GM18505 (cell line): ENCODE measurements at regions not wholly inside any gene's neighbourhood (a gene's known extent, or its start where the extent isn't known, plus 50 kb on each side); places are given as distances from the start of the nearest gene placed in this dataset.
"Not testable (repeated sequence)": the region's sequence is repeated elsewhere in the genome, so short reads cannot be mapped to it uniquely, and the experiment has no call there.

Experiments
- ATAC-seq: cut with Tn5 transposase; IDR thresholded peaks from one replicate; pipeline ENCODE4 v1.9.1; 2021; ENCODE audit not compliant: unreplicated experiment
- POLR2A ChIP-seq: IDR thresholded peaks from 4 replicates; pipeline ENCODE4 v1.6.1; 2011; ENCODE audit warnings: borderline replicate concordance; ENCODE audit not compliant: insufficient read depth, insufficient read length; ENCODE audit errors: extremely low read depth

- TF ChIP-seq POLR2A = no peak
- ATAC-seq = no peak
These were observed 135.9 kb downstream of the ITGB8 start for GRCh38 chr7:20466543-20467021.

GRCh38 chr7:20470082-20470481 lies 139.4 kb downstream of the ITGB8 start:
- TF ChIP-seq POLR2A = no peak
- no peak for ATAC-seq

- ATAC-seq = no peak
- no peak for TF ChIP-seq POLR2A
These were observed 140.0 kb downstream of the ITGB8 start for GRCh38 chr7:20470726-20471125.

- no peak for TF ChIP-seq POLR2A
- ATAC-seq = no peak
These were observed 141.2 kb upstream of the ABCB5 start for GRCh38 chr7:20474249-20474648.

- TF ChIP-seq POLR2A = no peak
- ATAC-seq = no peak
These were observed 139.7 kb upstream of the ABCB5 start for GRCh38 chr7:20475756-20476155.

- no peak for TF ChIP-seq POLR2A
These were observed 138.4 kb upstream of the ABCB5 start for GRCh38 chr7:20477067-20477466.

GRCh38 chr7:20479706-20480105 lies 135.8 kb upstream of the ABCB5 start:
- ATAC-seq = no peak
- no peak for TF ChIP-seq POLR2A

More at GRCh38 chr7:20477067-20477466, 138.4 kb upstream of the ABCB5 start:
- no peak for ATAC-seq

- no peak for TF ChIP-seq POLR2A
- no peak for ATAC-seq
These were observed 133.4 kb upstream of the ABCB5 start for GRCh38 chr7:20482071-20482470.

- no peak for ATAC-seq
These were observed 131.1 kb upstream of the ABCB5 start for GRCh38 chr7:20484356-20484755.

GRCh38 chr7:20488850-20489249 lies 126.6 kb upstream of the ABCB5 start:
- no peak for ATAC-seq
- TF ChIP-seq POLR2A = no peak

More at GRCh38 chr7:20484356-20484755, 131.1 kb upstream of the ABCB5 start:
- TF ChIP-seq POLR2A = no peak

GRCh38 chr7:20491284-20491683 lies 124.2 kb upstream of the ABCB5 start:
- ATAC-seq = no peak

GRCh38 chr7:20494566-20494965 lies 120.9 kb upstream of the ABCB5 start:
- TF ChIP-seq POLR2A = no peak
- no peak for ATAC-seq

More at GRCh38 chr7:20491284-20491683, 124.2 kb upstream of the ABCB5 start:
- TF ChIP-seq POLR2A = no peak

GRCh38 chr7:20501473-20501872 lies 114.0 kb upstream of the ABCB5 start:
- ATAC-seq = not testable (repeated sequence)

GRCh38 chr7:20503278-20503950 lies 112.1 kb upstream of the ABCB5 start:
- no peak for TF ChIP-seq POLR2A

GRCh38 chr7:20504060-20504459 lies 111.4 kb upstream of the ABCB5 start:
- TF ChIP-seq POLR2A = no peak
- no peak for ATAC-seq

More at GRCh38 chr7:20503278-20503950, 112.1 kb upstream of the ABCB5 start:
- ATAC-seq = no peak
